GM12878 (cell line): ENCODE measurements at regions not wholly inside any gene's neighbourhood (a gene's known extent, or its start where the extent isn't known, plus 50 kb on each side); places are given as distances from the start of the nearest gene placed in this dataset.

Experiments
- ATAC-seq: fragments of 200-7000 bp; cut with Tn5 transposase; 3 replicates; pipeline ENCODE4 v1.9.1; 2020; ENCODE audit warnings: mild to moderate bottlenecking, moderate library complexity
- BruUV-seq: library from RNA; stranded (reverse); fragments of 400-500 nt; replicated peaks from 2 replicates; lab custom pipeline; 2021; lab: Mats Ljungman, UMichigan
- CTCF ChIA-PET: fragments of 300-600 bp; sonication (Branson Sonifier 250); formaldehyde crosslinking; extraction: SDS; loops from one replicate; lab custom pipeline; 2021; ENCODE audit warnings: inconsistent platforms; lab: Yijun Ruan, JAX
- POLR2A ChIA-PET: fragments of 350-600 bp; formaldehyde crosslinking; extraction: SDS; loops from one replicate; lab custom pipeline; 2021; ENCODE audit warnings: inconsistent platforms; lab: Charles Lee
- RAD21 ChIA-PET: fragments of 300-600 bp; sonication (Branson Sonifier 250); formaldehyde crosslinking; loops from one replicate; lab custom pipeline; 2023; ENCODE audit warnings: antibody characterized with exemption; ENCODE audit not compliant: unreplicated experiment; lab: Charles Lee
- SMC1A ChIA-PET: fragments of 300-600 bp; sonication (Branson Sonifier 250); formaldehyde crosslinking; loops from one replicate; lab custom pipeline; 2023; ENCODE audit not compliant: unreplicated experiment, uncharacterized antibody; lab: Charles Lee
- DNase-seq: peaks from one replicate; pipeline ENCODE4 v3.0.0-alpha.2; 2011; ENCODE audit warnings: low read depth, low spot score
- FAIRE-seq: peaks from 3 replicates; lab custom pipeline; 2011; peaks lifted over from hg19 to GRCh38; lab: Jason Lieb, UNC
- H2AFZ ChIP-seq: 2 replicates; pipeline ENCODE4 v1.6.0; 2011; ENCODE audit warnings: low read depth, low read length, control low read depth; ENCODE audit not compliant: control insufficient read depth
- H3K27ac ChIP-seq: 2 replicates; pipeline ENCODE4 v1.5.1; 2011; ENCODE audit warnings: control low read depth; ENCODE audit not compliant: control insufficient read depth, insufficient read depth
- H3K27me3 ChIP-seq, 2 experiments: replicated peaks in 1 of 2; 2 replicates each; pipeline versions ENCODE4 v1.6.0 to v1.6.1; 2011; ENCODE audit warnings: low read length in 1 of 2; ENCODE audit not compliant: control insufficient read depth in 2 of 2, insufficient read depth in 2 of 2
- H3K36me3 ChIP-seq, 2 experiments: 2 replicates each; pipeline ENCODE4 v1.5.1; 2011; ENCODE audit warnings: low read length in 1 of 2; ENCODE audit not compliant: control insufficient read depth in 2 of 2, insufficient read depth in 2 of 2
- H3K4me1 ChIP-seq: 2 replicates; pipeline ENCODE4 v1.6.1; 2011; ENCODE audit warnings: mild to moderate bottlenecking, low read length, moderate library complexity, mixed read lengths; ENCODE audit not compliant: control insufficient read depth, insufficient read depth
- H3K4me2 ChIP-seq: 2 replicates; pipeline ENCODE4 v1.6.0; 2011; ENCODE audit warnings: control low read depth; ENCODE audit not compliant: control insufficient read depth, insufficient read depth
- H3K4me3 ChIP-seq: fragments of 200-600 bp; sonication (generic); 2 replicates; pipeline ENCODE4 v1.5.1; 2016
- H3K79me2 ChIP-seq: 2 replicates; pipeline ENCODE4 v1.6.0; 2011; ENCODE audit warnings: low read length; ENCODE audit not compliant: control insufficient read depth, insufficient read depth
- H3K9ac ChIP-seq: 2 replicates; pipeline ENCODE4 v1.8.0; 2011; ENCODE audit warnings: low read length, control low read depth, mixed read lengths; ENCODE audit not compliant: control insufficient read depth, insufficient read depth
- H3K9me3 ChIP-seq: replicated peaks from 3 replicates; pipeline ENCODE4 v1.5.1; 2011; ENCODE audit warnings: mild to moderate bottlenecking, low read length; ENCODE audit not compliant: control insufficient read depth, insufficient read depth
- H4K20me1 ChIP-seq: 2 replicates; pipeline ENCODE4 v1.6.0; 2011; ENCODE audit not compliant: control insufficient read depth, insufficient read depth
- ATF7 ChIP-seq: fragments of 450-650 bp; IDR thresholded peaks from 2 replicates; pipeline ENCODE4 v1.6.1; 2016; ENCODE audit warnings: low read depth, mild to moderate bottlenecking
- BCL11A ChIP-seq: IDR thresholded peaks from 2 replicates; pipeline ENCODE4 v1.6.1; 2011; ENCODE audit warnings: low read depth, low read length
- BMI1 ChIP-seq: fragments of 450-650 bp; IDR thresholded peaks from 2 replicates; pipeline ENCODE4 v1.6.1; 2016; ENCODE audit warnings: mild to moderate bottlenecking, moderate library complexity, borderline replicate concordance
- BRCA1 ChIP-seq: IDR thresholded peaks from 2 replicates; pipeline ENCODE4 v1.6.1; 2011; ENCODE audit warnings: low read depth, low read length, improper control_type of control experiment
- CREB1 ChIP-seq: IDR thresholded peaks from 2 replicates; pipeline ENCODE4 v1.6.1; 2012; ENCODE audit warnings: low read depth, mild to moderate bottlenecking, inconsistent platforms
- FOS ChIP-seq: IDR thresholded peaks from 3 replicates; pipeline ENCODE4 v1.6.1; 2011; ENCODE audit warnings: borderline replicate concordance; ENCODE audit not compliant: insufficient read length; ENCODE audit errors: extremely low read depth
- JUNB ChIP-seq: IDR thresholded peaks from 2 replicates; pipeline ENCODE4 v1.6.1; 2016; ENCODE audit warnings: antibody characterized with exemption, mild to moderate bottlenecking
- KLF5 ChIP-seq: fragments of 450-650 bp; IDR thresholded peaks from 2 replicates; pipeline ENCODE4 v1.6.1; 2014; ENCODE audit warnings: mild to moderate bottlenecking; ENCODE audit not compliant: partially characterized antibody
- MEF2B ChIP-seq: fragments of 450-650 bp; IDR thresholded peaks from 2 replicates; pipeline ENCODE4 v1.6.1; 2018; ENCODE audit warnings: mild to moderate bottlenecking, moderate library complexity; ENCODE audit not compliant: partially characterized antibody, poor library complexity, severe bottlenecking
- NFIC ChIP-seq: IDR thresholded peaks from 2 replicates; pipeline ENCODE4 v1.6.1; 2012; ENCODE audit warnings: low read depth, mild to moderate bottlenecking, inconsistent platforms, low read length, moderate library complexity
- NR2F1 ChIP-seq: fragments of 450-650 bp; conservative IDR thresholded peaks from 2 replicates; pipeline ENCODE4 v1.6.1; 2017; ENCODE audit warnings: mild to moderate bottlenecking
- RBBP5 ChIP-seq: fragments of 200-600 bp; sonication (generic); conservative IDR thresholded peaks from 2 replicates; pipeline ENCODE4 v1.6.1; 2016
- RELA ChIP-seq: fragments of 450-650 bp; IDR thresholded peaks from 2 replicates; pipeline ENCODE4 v1.8.0; 2014; ENCODE audit warnings: borderline replicate concordance; ENCODE audit not compliant: partially characterized antibody
- SMAD5 ChIP-seq: IDR thresholded peaks from 2 replicates; pipeline ENCODE4 v1.6.1; 2016; ENCODE audit warnings: antibody characterized with exemption, low read depth
- ZNF384 ChIP-seq: IDR thresholded peaks from 2 replicates; pipeline ENCODE4 v1.6.1; 2012; ENCODE audit warnings: low read depth, mild to moderate bottlenecking, low read length, improper control_type of control experiment, borderline replicate concordance
- in situ Hi-C: fragments of 300-500 bp; cut with MboI; formaldehyde crosslinking; loops from 9 replicates; pipeline ENCODE4 v1.14.3; 2018; ENCODE audit warnings: mixed read lengths
- intact Hi-C: fragments of 100-400 bp; cut with micrococcal nuclease; formaldehyde crosslinking; loops from one replicate; pipeline ENCODE4 v1.14.2; 2022; ENCODE audit not compliant: unreplicated experiment
- TF ChIP-seq, protein P1 (sequence below): fragments of 450-650 bp; IDR thresholded peaks from 2 replicates; pipeline ENCODE4 v1.6.1; 2014; ENCODE audit warnings: mild to moderate bottlenecking
- TF ChIP-seq, protein P2 (sequence below): IDR thresholded peaks from 2 replicates; pipeline ENCODE4 v1.6.1; 2011; ENCODE audit warnings: low read depth, low read length, improper control_type of control experiment, borderline replicate concordance
- TF ChIP-seq, protein P3 (sequence below): fragments of 150-350 bp; IDR thresholded peaks from 2 replicates; pipeline ENCODE4 v1.6.1; 2014; ENCODE audit warnings: mild to moderate bottlenecking, low read depth, low read length
- TF ChIP-seq, protein P4 (sequence below): fragments of 450-650 bp; IDR thresholded peaks from 2 replicates; pipeline ENCODE4 v1.6.1; 2016; ENCODE audit warnings: mild to moderate bottlenecking

DNA sequence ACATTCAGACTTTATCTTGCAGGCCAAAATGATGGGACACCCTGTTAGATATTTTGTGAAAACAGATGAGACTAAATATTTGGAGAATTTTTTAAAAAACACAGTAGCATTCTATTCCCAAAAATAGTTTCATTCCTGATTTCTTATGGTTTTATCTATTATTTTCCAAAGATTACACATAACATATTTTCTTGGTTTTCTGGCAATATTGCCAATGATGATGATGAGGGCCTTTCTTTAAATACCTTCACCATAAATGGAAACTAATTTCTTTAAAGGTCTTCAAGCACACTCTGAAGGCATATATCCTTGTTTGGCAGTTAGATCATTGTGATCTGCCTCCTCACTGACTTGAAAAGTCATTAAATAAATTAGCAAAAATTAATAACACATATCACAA lies 522.3 kb upstream of the LUZP2 start:
- TF ChIP-seq ATF7: no peak
- TF ChIP-seq KLF5: no peak
- TF ChIP-seq, protein P1, sequence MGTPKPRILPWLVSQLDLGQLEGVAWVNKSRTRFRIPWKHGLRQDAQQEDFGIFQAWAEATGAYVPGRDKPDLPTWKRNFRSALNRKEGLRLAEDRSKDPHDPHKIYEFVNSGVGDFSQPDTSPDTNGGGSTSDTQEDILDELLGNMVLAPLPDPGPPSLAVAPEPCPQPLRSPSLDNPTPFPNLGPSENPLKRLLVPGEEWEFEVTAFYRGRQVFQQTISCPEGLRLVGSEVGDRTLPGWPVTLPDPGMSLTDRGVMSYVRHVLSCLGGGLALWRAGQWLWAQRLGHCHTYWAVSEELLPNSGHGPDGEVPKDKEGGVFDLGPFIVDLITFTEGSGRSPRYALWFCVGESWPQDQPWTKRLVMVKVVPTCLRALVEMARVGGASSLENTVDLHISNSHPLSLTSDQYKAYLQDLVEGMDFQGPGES: no peak
- TF ChIP-seq BCL11A: no peak
- TF ChIP-seq, protein P2, sequence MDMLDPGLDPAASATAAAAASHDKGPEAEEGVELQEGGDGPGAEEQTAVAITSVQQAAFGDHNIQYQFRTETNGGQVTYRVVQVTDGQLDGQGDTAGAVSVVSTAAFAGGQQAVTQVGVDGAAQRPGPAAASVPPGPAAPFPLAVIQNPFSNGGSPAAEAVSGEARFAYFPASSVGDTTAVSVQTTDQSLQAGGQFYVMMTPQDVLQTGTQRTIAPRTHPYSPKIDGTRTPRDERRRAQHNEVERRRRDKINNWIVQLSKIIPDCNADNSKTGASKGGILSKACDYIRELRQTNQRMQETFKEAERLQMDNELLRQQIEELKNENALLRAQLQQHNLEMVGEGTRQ: no peak
- no peak for TF ChIP-seq CREB1
- TF ChIP-seq MEF2B: no peak
- no peak for TF ChIP-seq ZNF384
- TF ChIP-seq NFIC: no peak
- no peak for TF ChIP-seq FOS
- no peak for TF ChIP-seq RELA
- TF ChIP-seq JUNB: no peak
- TF ChIP-seq, protein P3, sequence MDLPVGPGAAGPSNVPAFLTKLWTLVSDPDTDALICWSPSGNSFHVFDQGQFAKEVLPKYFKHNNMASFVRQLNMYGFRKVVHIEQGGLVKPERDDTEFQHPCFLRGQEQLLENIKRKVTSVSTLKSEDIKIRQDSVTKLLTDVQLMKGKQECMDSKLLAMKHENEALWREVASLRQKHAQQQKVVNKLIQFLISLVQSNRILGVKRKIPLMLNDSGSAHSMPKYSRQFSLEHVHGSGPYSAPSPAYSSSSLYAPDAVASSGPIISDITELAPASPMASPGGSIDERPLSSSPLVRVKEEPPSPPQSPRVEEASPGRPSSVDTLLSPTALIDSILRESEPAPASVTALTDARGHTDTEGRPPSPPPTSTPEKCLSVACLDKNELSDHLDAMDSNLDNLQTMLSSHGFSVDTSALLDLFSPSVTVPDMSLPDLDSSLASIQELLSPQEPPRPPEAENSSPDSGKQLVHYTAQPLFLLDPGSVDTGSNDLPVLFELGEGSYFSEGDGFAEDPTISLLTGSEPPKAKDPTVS: no peak
- TF ChIP-seq BRCA1: no peak
- TF ChIP-seq SMAD5: no peak
- TF ChIP-seq NR2F1: no peak
- TF ChIP-seq, protein P4, sequence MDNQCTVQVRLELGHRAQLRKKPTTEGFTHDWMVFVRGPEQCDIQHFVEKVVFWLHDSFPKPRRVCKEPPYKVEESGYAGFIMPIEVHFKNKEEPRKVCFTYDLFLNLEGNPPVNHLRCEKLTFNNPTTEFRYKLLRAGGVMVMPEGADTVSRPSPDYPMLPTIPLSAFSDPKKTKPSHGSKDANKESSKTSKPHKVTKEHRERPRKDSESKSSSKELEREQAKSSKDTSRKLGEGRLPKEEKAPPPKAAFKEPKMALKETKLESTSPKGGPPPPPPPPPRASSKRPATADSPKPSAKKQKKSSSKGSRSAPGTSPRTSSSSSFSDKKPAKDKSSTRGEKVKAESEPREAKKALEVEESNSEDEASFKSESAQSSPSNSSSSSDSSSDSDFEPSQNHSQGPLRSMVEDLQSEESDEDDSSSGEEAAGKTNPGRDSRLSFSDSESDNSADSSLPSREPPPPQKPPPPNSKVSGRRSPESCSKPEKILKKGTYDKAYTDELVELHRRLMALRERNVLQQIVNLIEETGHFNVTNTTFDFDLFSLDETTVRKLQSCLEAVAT: no peak
- no peak for TF ChIP-seq BMI1
- TF ChIP-seq RBBP5: no peak
- H2AFZ ChIP-seq: no peak overlapping the region
- FAIRE-seq (no peak), DNase-seq (no peak), ATAC-seq (no peak)
- no peaks in the 10 kb centered on the region for H3K27me3 ChIP-seq
- H3K4me2 ChIP-seq: no peak overlapping the region
- H3K9ac ChIP-seq: no peak overlapping the region
- ChIA-PET RAD21 (no interaction called here), SMC1A (interaction anchor here (1.9 kb wide), 1 partner anchor 46 kb away, joined by 4 read pairs; no protein-coding TSS in a partner anchor), POLR2A (no interaction called here), CTCF (no interaction called here)
- no peak overlapping the region for H3K27ac ChIP-seq
- intact Hi-C loops: no loop called here
- no TSS peak for BruUV-seq
- H3K4me1 ChIP-seq: no peaks in the 10 kb centered on the region
- H3K4me3 ChIP-seq: no peak overlapping the region
- no peaks in the 10 kb centered on the region for H3K36me3 ChIP-seq
- H3K79me2 ChIP-seq: no peaks in the 10 kb centered on the region
- in situ Hi-C loops: no loop called here
- H3K9me3 ChIP-seq: no peaks in the 10 kb centered on the region
- H4K20me1 ChIP-seq: no peaks in the 10 kb centered on the region
